Natural killer cell treated with Interleukin-12 subunit alpha and Interleukin-12 subunit beta and Interleukin-15 and Interleukin-18, amount 100 ng/mL, for 72 hours (primary cell): ENCODE measurements at regions not wholly inside any gene's neighbourhood (a gene's known extent, or its start where the extent isn't known, plus 50 kb on each side); places are given as distances from the start of the nearest gene placed in this dataset.
"Not testable (repeated sequence)": the region's sequence is repeated elsewhere in the genome, so short reads cannot be mapped to it uniquely, and the experiment has no call there.

ENCODE experiments used
- ATAC-seq, 2 donors: fragments of 150-1000 bp; cut with Tn5 transposase in 1 of 2; sonication (Bioruptor Pico), chemical (Tn5 transposase) in 1 of 2; 2 replicates each; pipeline ENCODE4 v1.10.0; 2021
- DNase-seq: peaks from one replicate; pipeline ENCODE4 v3.0.0; 2022; ENCODE audit warnings: low spot score
- H3K27ac Mint-ChIP-seq, 2 donors: 1 replicate in 1 of 2; 2 replicates in 1 of 2; pipeline ENCODE4 v1.8.0; 2022; ENCODE audit warnings: mixed read lengths in 2 of 2, mild to moderate bottlenecking in 1 of 2, moderate library complexity in 1 of 2
- H3K27me3 Mint-ChIP-seq, 2 donors: 1 replicate in 1 of 2; 2 replicates in 1 of 2; pipeline ENCODE4 v1.8.0; 2022; ENCODE audit warnings: mixed read lengths in 2 of 2
- H3K36me3 Mint-ChIP-seq: one replicate; pipeline ENCODE4 v1.8.0; 2022; ENCODE audit warnings: mixed read lengths
- H3K4me1 Mint-ChIP-seq, 2 donors: 1 replicate in 1 of 2; 2 replicates in 1 of 2; pipeline ENCODE4 v1.8.0; 2022; ENCODE audit warnings: low read depth in 2 of 2, mixed read lengths in 2 of 2, mild to moderate bottlenecking in 1 of 2
- H3K4me3 Mint-ChIP-seq: one replicate; pipeline ENCODE4 v1.8.0; 2022; ENCODE audit warnings: mixed read lengths
- H3K9me3 Mint-ChIP-seq: 2 replicates; pipeline ENCODE4 v1.8.0; 2022; ENCODE audit warnings: mixed read lengths

- DNase-seq (no peak), ATAC-seq (no peak)
- Mint-ChIP-seq H3K27ac (peak overlapping the region in 1 of 2 donors; percentile 30), H3K4me1 (peaks cover 17 to 35% of the 10 kb centered on the region in 2 donors), H3K27me3 (no peaks in the 10 kb centered on the region), H3K36me3 (no peaks in the 10 kb centered on the region), H3K4me3 (no peak overlapping the region), H3K9me3 (no peaks in the 10 kb centered on the region)
Observed at GRCh38 chr14:71384007-71384845, 477.0 kb downstream of the PCNX1 start.

GRCh38 chr14:71387753-71388152 is 480.5 kb downstream of the PCNX1 start:
- Mint-ChIP-seq H3K9me3 (no peaks in the 10 kb centered on the region), H3K4me1 (peaks cover 9 to 31% of the 10 kb centered on the region in 2 donors), H3K27ac (no peak overlapping the region), H3K36me3 (no peaks in the 10 kb centered on the region), H3K4me3 (no peak overlapping the region), H3K27me3 (no peaks in the 10 kb centered on the region)
- DNase-seq (no peak), ATAC-seq (no peak)

- Mint-ChIP-seq H3K27me3 (no peaks in the 10 kb centered on the region), H3K4me3 (no peak overlapping the region), H3K4me1 (peaks cover 5 to 28% of the 10 kb centered on the region in 2 donors), H3K9me3 (no peaks in the 10 kb centered on the region), H3K27ac (no peak overlapping the region), H3K36me3 (no peaks in the 10 kb centered on the region)
- DNase-seq (no peak), ATAC-seq (no peak)
Observed at GRCh38 chr14:71388336-71388735, 481.1 kb downstream of the PCNX1 start.

GRCh38 chr14:71388862-71389261 is 481.6 kb downstream of the PCNX1 start:
- no peaks in the 10 kb centered on the region for H3K27me3 Mint-ChIP-seq
- peaks cover 5 to 27% of the 10 kb centered on the region in 2 donors for H3K4me1 Mint-ChIP-seq
- no peak for DNase-seq
- H3K9me3 Mint-ChIP-seq = no peaks in the 10 kb centered on the region
- H3K36me3 Mint-ChIP-seq = no peaks in the 10 kb centered on the region
- no peak overlapping the region for H3K4me3 Mint-ChIP-seq
- no peak for ATAC-seq
- no peak overlapping the region for H3K27ac Mint-ChIP-seq

- peaks cover 3% of the 10 kb centered on the region for H3K9me3 Mint-ChIP-seq
- DNase-seq (no peak), ATAC-seq (no peak)
- H3K27me3 Mint-ChIP-seq = no peaks in the 10 kb centered on the region
- H3K4me1 Mint-ChIP-seq = peaks cover 37 to 39% of the 10 kb centered on the region in 2 donors
- peak overlapping the region; percentile 25 for H3K4me3 Mint-ChIP-seq
- peak overlapping the region; percentile 56 to 80 for H3K27ac Mint-ChIP-seq
- no peaks in the 10 kb centered on the region for H3K36me3 Mint-ChIP-seq
Observed at GRCh38 chr14:71394386-71394785, 487.1 kb downstream of the PCNX1 start.

GRCh38 chr14:71395151-71395604 is 487.9 kb downstream of the PCNX1 start:
- Mint-ChIP-seq H3K4me1 (peaks cover 36 to 43% of the 10 kb centered on the region in 2 donors), H3K27me3 (no peaks in the 10 kb centered on the region), H3K27ac (peak overlapping the region; percentile 56 to 80), H3K9me3 (peaks cover 3% of the 10 kb centered on the region), H3K36me3 (no peaks in the 10 kb centered on the region), H3K4me3 (peak overlapping the region; percentile 25)
- ATAC-seq (peak; percentile 95), DNase-seq (no peak)

GRCh38 chr14:71395636-71396035 is 488.4 kb downstream of the PCNX1 start:
- Mint-ChIP-seq H3K9me3 (peaks cover 3% of the 10 kb centered on the region), H3K4me3 (peak overlapping the region; percentile 26), H3K27ac (peak overlapping the region; percentile 56 to 80), H3K36me3 (no peaks in the 10 kb centered on the region), H3K4me1 (peaks cover 40 to 47% of the 10 kb centered on the region in 2 donors), H3K27me3 (no peaks in the 10 kb centered on the region)
- ATAC-seq (no peak), DNase-seq (no peak)

- Mint-ChIP-seq H3K36me3 (no peaks in the 10 kb centered on the region), H3K4me1 (peaks cover 44 to 52% of the 10 kb centered on the region in 2 donors), H3K9me3 (peaks cover 3% of the 10 kb centered on the region), H3K27me3 (no peaks in the 10 kb centered on the region), H3K4me3 (peak overlapping the region; percentile 26), H3K27ac (peak overlapping the region; percentile 56 to 80)
- ATAC-seq (no peak), DNase-seq (no peak)
Observed at GRCh38 chr14:71396050-71396677, 488.9 kb downstream of the PCNX1 start.

GRCh38 chr14:71397371-71397770 is 490.1 kb downstream of the PCNX1 start:
- H3K36me3 Mint-ChIP-seq = no peaks in the 10 kb centered on the region
- H3K9me3 Mint-ChIP-seq = peaks cover 3% of the 10 kb centered on the region
- no peak overlapping the region for H3K27ac Mint-ChIP-seq
- ATAC-seq = no peak
- H3K4me3 Mint-ChIP-seq = no peak overlapping the region
- no peaks in the 10 kb centered on the region for H3K27me3 Mint-ChIP-seq
- no peak for DNase-seq
- peaks cover 41 to 52% of the 10 kb centered on the region in 2 donors for H3K4me1 Mint-ChIP-seq

GRCh38 chr14:71398450-71398849 is 491.2 kb downstream of the PCNX1 start:
- H3K4me3 Mint-ChIP-seq = no peak overlapping the region
- no peaks in the 10 kb centered on the region for H3K27me3 Mint-ChIP-seq
- H3K4me1 Mint-ChIP-seq = peaks cover 41 to 52% of the 10 kb centered on the region in 2 donors
- ATAC-seq = no peak
- no peaks in the 10 kb centered on the region for H3K36me3 Mint-ChIP-seq
- DNase-seq = no peak
- peak overlapping the region; percentile 74 to 92 for H3K27ac Mint-ChIP-seq
- H3K9me3 Mint-ChIP-seq = peaks cover 3% of the 10 kb centered on the region

GRCh38 chr14:71399057-71399487 is 491.8 kb downstream of the PCNX1 start:
- H3K27me3 Mint-ChIP-seq = no peaks in the 10 kb centered on the region
- peaks cover 42 to 51% of the 10 kb centered on the region in 2 donors for H3K4me1 Mint-ChIP-seq
- DNase-seq (no peak), ATAC-seq (peak; percentile 66 to 76)
- H3K9me3 Mint-ChIP-seq = peaks cover 3% of the 10 kb centered on the region
- H3K36me3 Mint-ChIP-seq = no peaks in the 10 kb centered on the region
- peak overlapping the region; percentile 74 to 92 for H3K27ac Mint-ChIP-seq
- peak overlapping the region; percentile 39 for H3K4me3 Mint-ChIP-seq

GRCh38 chr14:71400871-71401321 is 493.6 kb downstream of the PCNX1 start:
- Mint-ChIP-seq H3K27ac (peak overlapping the region; percentile 61 to 74), H3K4me3 (peak overlapping the region; percentile 8), H3K27me3 (no peaks in the 10 kb centered on the region), H3K9me3 (no peaks in the 10 kb centered on the region), H3K4me1 (peaks cover 39 to 42% of the 10 kb centered on the region in 2 donors), H3K36me3 (no peaks in the 10 kb centered on the region)
- ATAC-seq (no peak), DNase-seq (no peak)

- H3K4me3 Mint-ChIP-seq, H3K27ac Mint-ChIP-seq, DNase-seq, ATAC-seq, H3K9me3 Mint-ChIP-seq, H3K27me3 Mint-ChIP-seq, H3K36me3 Mint-ChIP-seq: not testable (repeated sequence)
- peaks cover 34 to 37% of the 10 kb centered on the region in 2 donors for H3K4me1 Mint-ChIP-seq
Observed at GRCh38 chr14:71402415-71402814, 495.2 kb downstream of the PCNX1 start.

- H3K4me3 Mint-ChIP-seq = no peak overlapping the region
- DNase-seq = no peak
- no peaks in the 10 kb centered on the region for H3K9me3 Mint-ChIP-seq
- peaks cover 27 to 32% of the 10 kb centered on the region in 2 donors for H3K4me1 Mint-ChIP-seq
- ATAC-seq = peak; percentile 55 to 61
- no peaks in the 10 kb centered on the region for H3K36me3 Mint-ChIP-seq
- H3K27ac Mint-ChIP-seq = no peak overlapping the region
- H3K27me3 Mint-ChIP-seq = no peaks in the 10 kb centered on the region
Observed at GRCh38 chr14:71403656-71404055, 496.4 kb downstream of the PCNX1 start.
